ENCODE measurements at regions not wholly inside any gene's neighbourhood (a gene's known extent, or its start where the extent isn't known, plus 50 kb on each side); places are given as distances from the start of the nearest gene placed in this dataset.

- TF ChIP-seq CTCF (IDR thresholded peaks at IDR 0.05) (no peak), POLR2A (IDR thresholded peaks at IDR 0.05) (no peak)
These were observed 133.5 kb upstream of the STT3B start for GRCh38 chr3:31399271-31399670.
